HepG2 (cell line): ENCODE measurements at regions not wholly inside any gene's neighbourhood (a gene's known extent, or its start where the extent isn't known, plus 50 kb on each side); places are given as distances from the start of the nearest gene placed in this dataset.

Experiments
- ATAC-seq: fragments of 200-7000 bp; cut with Tn5 transposase; 3 replicates; pipeline ENCODE4 v1.9.1; 2020; ENCODE audit warnings: mild to moderate bottlenecking, moderate library complexity
- BruUV-seq: library from RNA; stranded (reverse); fragments of 400-500 nt; replicated peaks from 2 replicates; lab custom pipeline; 2021; lab: Mats Ljungman, UMichigan
- CTCF ChIA-PET: fragments of 300-600 bp; formaldehyde crosslinking; extraction: SDS; loops from one replicate; lab custom pipeline; 2021; ENCODE audit warnings: low total read pairs, inconsistent platforms, low intra/inter-chr PET ratio; lab: Yijun Ruan, JAX
- POLR2A ChIA-PET: fragments of 350-600 bp; sonication (Branson Sonifier 250); formaldehyde crosslinking; loops from one replicate; lab custom pipeline; 2020; ENCODE audit warnings: antibody characterized with exemption, inconsistent platforms; lab: Yijun Ruan, JAX
- DNase-seq: peaks from one replicate; pipeline ENCODE4 v3.0.0-alpha.2; 2015; ENCODE audit warnings: low spot score
- FAIRE-seq: peaks from 3 replicates; lab custom pipeline; 2011; peaks lifted over from hg19 to GRCh38; lab: Jason Lieb, UNC
- H2AFZ ChIP-seq: one replicate; pipeline ENCODE4 v1.6.1; 2011; ENCODE audit warnings: low read length, inconsistent platforms
- H3K27ac ChIP-seq: fragments of 300-600 bp; 3 replicates; pipeline ENCODE4 v1.8.0; 2011; ENCODE audit warnings: mixed run types, mild to moderate bottlenecking, mixed read lengths, low read length, inconsistent platforms; ENCODE audit not compliant: insufficient read depth; ENCODE audit errors: extremely low read length
- H3K27me3 ChIP-seq, 2 experiments: fragments of 200-600 bp in 1 of 2; 2 replicates in 1 of 2; 3 replicates in 1 of 2; pipeline versions ENCODE4 v1.6.0 to v1.8.0; 2011; ENCODE audit warnings: low read length in 2 of 2, mild to moderate bottlenecking in 2 of 2, moderate library complexity in 2 of 2, inconsistent platforms in 1 of 2; ENCODE audit not compliant: insufficient read depth in 2 of 2, control insufficient read depth in 1 of 2
- H3K36me3 ChIP-seq, 2 experiments: fragments of 200-600 bp in 1 of 2; replicated peaks in 1 of 2; 2 replicates in 1 of 2; 3 replicates in 1 of 2; pipeline versions ENCODE4 v1.5.1 to v1.8.0; 2011; ENCODE audit warnings: low read length in 2 of 2, inconsistent platforms in 1 of 2; ENCODE audit not compliant: insufficient read depth in 2 of 2, control insufficient read depth in 1 of 2
- H3K4me1 ChIP-seq: 2 replicates; pipeline ENCODE4 v1.5.1; 2012; ENCODE audit warnings: low read length, inconsistent platforms; ENCODE audit not compliant: insufficient read depth
- H3K4me2 ChIP-seq: 2 replicates; pipeline ENCODE4 v1.6.0; 2011; ENCODE audit warnings: low read depth, low read length, inconsistent platforms
- H3K4me3 ChIP-seq, 3 experiments: fragments of 200-600 bp in 1 of 3; sonication (generic), shearing (Covaris generic) in 1 of 3; replicated peaks in 1 of 3; 2 replicates each; pipeline ENCODE4 v1.5.1; 2011 to 2016; ENCODE audit warnings: low read length in 3 of 3, inconsistent platforms in 2 of 3, low read depth in 2 of 3, mild to moderate bottlenecking in 2 of 3, control low read depth in 1 of 3, mixed read lengths in 1 of 3; ENCODE audit not compliant: insufficient read depth in 1 of 3
- H3K79me2 ChIP-seq: one replicate; pipeline ENCODE4 v1.6.1; 2011; ENCODE audit warnings: low read length, inconsistent platforms; ENCODE audit not compliant: insufficient read depth
- H3K9ac ChIP-seq: 2 replicates; pipeline ENCODE4 v1.6.0; 2011; ENCODE audit warnings: mild to moderate bottlenecking, low read depth, low read length, inconsistent platforms; ENCODE audit not compliant: insufficient read depth
- H3K9me3 ChIP-seq: 2 replicates; pipeline ENCODE4 v1.5.1; 2012; ENCODE audit warnings: mild to moderate bottlenecking, low read length
- H4K20me1 ChIP-seq: 2 replicates; pipeline ENCODE4 v1.6.0; 2011; ENCODE audit warnings: inconsistent platforms, mild to moderate bottlenecking, low read length, moderate library complexity; ENCODE audit not compliant: insufficient read depth
- AKNA ChIP-seq: sonication (generic); formaldehyde crosslinking; IDR thresholded peaks from 2 replicates; pipeline ENCODE4 v1.4.0; 2020; ENCODE audit warnings: missing genetic modification reagents, borderline replicate concordance
- JARID2 ChIP-seq: sonication (generic); formaldehyde crosslinking; IDR thresholded peaks from 2 replicates; pipeline ENCODE4 v1.8.1; 2023; ENCODE audit warnings: missing genetic modification reagents, inconsistent platforms; ENCODE audit not compliant: insufficient replicate concordance
- RAD51 ChIP-seq: fragments of 450-650 bp; IDR thresholded peaks from 2 replicates; pipeline ENCODE4 v1.6.1; 2016; ENCODE audit warnings: borderline replicate concordance
- ZNF530 ChIP-seq: sonication (generic); formaldehyde crosslinking; IDR thresholded peaks from 2 replicates; pipeline ENCODE4 v1.5.0; 2020; ENCODE audit warnings: low read depth, mild to moderate bottlenecking, missing genetic modification reagents
- ZNF580 ChIP-seq: IDR thresholded peaks from 2 replicates; pipeline ENCODE4 v1.6.1; 2016; ENCODE audit warnings: low read depth, borderline replicate concordance
- WGBS: methylation state at CpG from one replicate; pipeline ENCODE4 v1.1.6; 2017; ENCODE audit warnings: low lambda C conversion rate; 5-methylcytosine and 5-hydroxymethylcytosine counted together
- in situ Hi-C: cut with HindIII; loops from 2 replicates; pipeline ENCODE4 v1.10.0; 2017; ENCODE audit warnings: low pct_unique_long_range_greater_than_20kb; ENCODE audit not compliant: extremely low pct_ligation_motif_present
- intact Hi-C: fragments of 100-400 bp; cut with micrococcal nuclease; formaldehyde crosslinking; loops from one replicate; pipeline ENCODE4 v1.10.0; 2022; ENCODE audit not compliant: unreplicated experiment
- TF ChIP-seq, protein P1 (sequence below), 2 experiments: sonication (generic) in 1 of 2; formaldehyde crosslinking in 1 of 2; IDR thresholded peaks; 2 replicates each; pipeline versions ENCODE4 v1.5.1 to v1.6.1; 2011 to 2020; ENCODE audit warnings: borderline replicate concordance in 1 of 2, low read depth in 1 of 2, low read length in 1 of 2, mild to moderate bottlenecking in 1 of 2, missing genetic modification reagents in 1 of 2, moderate library complexity in 1 of 2

- DNase-seq (no peak), ATAC-seq (no peak), FAIRE-seq (no peak)
- Histone ChIP-seq H3K27me3 (peaks cover 1 to 35% of the 10 kb centered on the region in 2 experiments; a peak in 4 of 5 replicates), H3K36me3 (no peaks in the 10 kb centered on the region), H3K4me1 (no peaks in the 10 kb centered on the region), H3K4me2 (no peak overlapping the region), H3K4me3 (no peak overlapping the region), H3K79me2 (no peaks in the 10 kb centered on the region), H3K27ac (no peak overlapping the region), H4K20me1 (no peaks in the 10 kb centered on the region), H2AFZ (no peak overlapping the region), H3K9me3 (no peaks in the 10 kb centered on the region), H3K9ac (no peak overlapping the region)
- in situ Hi-C loops: no loop called here
- TF ChIP-seq ZNF530: no peak
- TF ChIP-seq, protein P1, sequence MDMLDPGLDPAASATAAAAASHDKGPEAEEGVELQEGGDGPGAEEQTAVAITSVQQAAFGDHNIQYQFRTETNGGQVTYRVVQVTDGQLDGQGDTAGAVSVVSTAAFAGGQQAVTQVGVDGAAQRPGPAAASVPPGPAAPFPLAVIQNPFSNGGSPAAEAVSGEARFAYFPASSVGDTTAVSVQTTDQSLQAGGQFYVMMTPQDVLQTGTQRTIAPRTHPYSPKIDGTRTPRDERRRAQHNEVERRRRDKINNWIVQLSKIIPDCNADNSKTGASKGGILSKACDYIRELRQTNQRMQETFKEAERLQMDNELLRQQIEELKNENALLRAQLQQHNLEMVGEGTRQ (IDR thresholded peaks at IDR 0.05; ENCODE audit: low read depth, low read length): peak; percentile 61
- TF ChIP-seq, protein P1 (CRISPR knock-in tag; IDR thresholded peaks at IDR 0.05; ENCODE audit: borderline replicate concordance): no peak
- TF ChIP-seq RAD51: peak; percentile 47; the same call in 1 of the 2 replicates
- TF ChIP-seq AKNA (CRISPR knock-in tag): no peak
- TF ChIP-seq ZNF580 (CRISPR knock-in tag): no peak
- no peak for TF ChIP-seq JARID2 (CRISPR knock-in tag)
- no TSS peak for BruUV-seq
- WGBS: 30% methylated on average over 11 of the region's 12 CpGs
- ChIA-PET CTCF (no interaction called here), POLR2A (no interaction called here)
- intact Hi-C loops: no loop called here
These were observed 305.1 kb downstream of the NPHP4 start for GRCh38 chr1:5686925-5687706.
